Osteoblast (primary cell): ENCODE measurements at regions not wholly inside any gene's neighbourhood (a gene's known extent, or its start where the extent isn't known, plus 50 kb on each side); places are given as distances from the start of the nearest gene placed in this dataset.

Experiments
- DNase-seq: peaks from one replicate; pipeline ENCODE4 v3.0.0; 2011; ENCODE audit warnings: low spot score, mixed read lengths; ENCODE audit not compliant: insufficient read length; ENCODE audit errors: missing footprints
- H2AFZ ChIP-seq: 2 replicates; pipeline ENCODE4 v1.6.0; 2011; ENCODE audit warnings: mild to moderate bottlenecking, low read length
- H3K27ac ChIP-seq: 2 replicates; pipeline ENCODE4 v1.5.1; 2011; ENCODE audit warnings: mild to moderate bottlenecking, low read depth, low read length, moderate library complexity
- H3K27me3 ChIP-seq: 2 replicates; pipeline ENCODE4 v1.6.0; 2012; ENCODE audit warnings: mild to moderate bottlenecking, control low read depth, inconsistent platforms, low read length, moderate library complexity; ENCODE audit not compliant: insufficient read depth
- H3K36me3 ChIP-seq: 2 replicates; pipeline ENCODE4 v1.5.1; 2011; ENCODE audit warnings: mild to moderate bottlenecking, low read length, control low read depth, moderate library complexity; ENCODE audit not compliant: insufficient read depth
- H3K4me1 ChIP-seq: 2 replicates; pipeline ENCODE4 v1.5.1; 2011; ENCODE audit warnings: mild to moderate bottlenecking, low read length, control low read depth, moderate library complexity; ENCODE audit not compliant: insufficient read depth
- H3K4me2 ChIP-seq: 2 replicates; pipeline ENCODE4 v1.6.0; 2011; ENCODE audit warnings: mild to moderate bottlenecking, low read length; ENCODE audit not compliant: insufficient read depth
- H3K4me3 ChIP-seq: fragments of 200-600 bp; sonication (generic); 3 replicates; pipeline ENCODE4 v1.5.1; 2012; ENCODE audit warnings: mild to moderate bottlenecking, low read length, inconsistent platforms; ENCODE audit not compliant: insufficient read depth
- H3K79me2 ChIP-seq: 2 replicates; pipeline ENCODE4 v1.6.0; 2012; ENCODE audit warnings: mild to moderate bottlenecking, low read length, control low read depth, inconsistent platforms; ENCODE audit not compliant: insufficient read depth
- H3K9me3 ChIP-seq: 2 replicates; pipeline ENCODE4 v1.5.1; 2011; ENCODE audit warnings: low read depth, low read length, control low read depth
- H4K20me1 ChIP-seq: 2 replicates; pipeline ENCODE4 v1.6.0; 2012; ENCODE audit warnings: mild to moderate bottlenecking, low read length, control low read depth; ENCODE audit not compliant: insufficient read depth
- CTCF ChIP-seq: IDR thresholded peaks from 2 replicates; pipeline ENCODE4 v1.5.1; 2011; ENCODE audit warnings: mild to moderate bottlenecking, low read depth, low read length, moderate library complexity; ENCODE audit errors: extremely low read depth

- Histone ChIP-seq H3K4me1 (no peaks in the 10 kb centered on the region), H3K4me2 (no peak overlapping the region), H4K20me1 (no peaks in the 10 kb centered on the region), H3K79me2 (no peaks in the 10 kb centered on the region), H3K4me3 (no peak overlapping the region), H3K9me3 (no peaks in the 10 kb centered on the region), H3K27ac (no peak overlapping the region), H3K36me3 (no peaks in the 10 kb centered on the region), H2AFZ (no peak overlapping the region), H3K27me3 (no peaks in the 10 kb centered on the region)
- no peak for TF ChIP-seq CTCF
- no peak for DNase-seq
Observed at GRCh38 chr15:26158176-26158575, 295.0 kb upstream of the ATP10A start.

DNA sequence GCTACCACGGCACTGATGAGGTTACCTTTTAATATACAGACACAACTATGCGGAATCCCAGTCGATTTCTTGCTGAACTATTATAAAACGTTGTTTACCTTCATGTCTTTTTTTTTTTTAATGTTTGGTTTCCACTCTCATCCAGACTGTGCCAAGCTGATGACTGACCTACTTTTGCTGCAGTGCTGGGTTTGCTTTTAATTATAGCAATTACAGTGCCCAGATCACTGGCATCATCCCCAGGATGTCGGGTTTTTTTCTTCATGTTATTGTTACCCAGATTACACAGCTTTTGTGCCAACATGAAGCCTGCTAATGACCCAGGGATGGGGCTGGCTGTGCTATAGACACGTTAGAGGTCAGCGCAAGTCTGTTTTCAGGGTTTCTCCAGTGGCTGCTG, 294.0 kb upstream of the ATP10A start:
- H3K36me3 ChIP-seq: no peaks in the 10 kb centered on the region
- H3K9me3 ChIP-seq: no peaks in the 10 kb centered on the region
- no peaks in the 10 kb centered on the region for H3K27me3 ChIP-seq
- no peaks in the 10 kb centered on the region for H3K79me2 ChIP-seq
- no peaks in the 10 kb centered on the region for H4K20me1 ChIP-seq
- H3K27ac ChIP-seq: no peak overlapping the region
- no peak overlapping the region for H3K4me3 ChIP-seq
- no peak for TF ChIP-seq CTCF
- H3K4me1 ChIP-seq: no peaks in the 10 kb centered on the region
- no peak overlapping the region for H2AFZ ChIP-seq
- DNase-seq: no peak
- H3K4me2 ChIP-seq: no peak overlapping the region

GRCh38 chr15:26156051-26156450, 292.9 kb upstream of the ATP10A start:
- no peaks in the 10 kb centered on the region for H3K36me3 ChIP-seq
- H2AFZ ChIP-seq: no peak overlapping the region
- H3K9me3 ChIP-seq: no peaks in the 10 kb centered on the region
- DNase-seq: no peak
- H3K79me2 ChIP-seq: no peaks in the 10 kb centered on the region
- no peaks in the 10 kb centered on the region for H4K20me1 ChIP-seq
- H3K27ac ChIP-seq: no peak overlapping the region
- TF ChIP-seq CTCF: no peak
- no peak overlapping the region for H3K4me2 ChIP-seq
- H3K4me3 ChIP-seq: no peak overlapping the region
- H3K27me3 ChIP-seq: no peaks in the 10 kb centered on the region
- H3K4me1 ChIP-seq: no peaks in the 10 kb centered on the region

DNA sequence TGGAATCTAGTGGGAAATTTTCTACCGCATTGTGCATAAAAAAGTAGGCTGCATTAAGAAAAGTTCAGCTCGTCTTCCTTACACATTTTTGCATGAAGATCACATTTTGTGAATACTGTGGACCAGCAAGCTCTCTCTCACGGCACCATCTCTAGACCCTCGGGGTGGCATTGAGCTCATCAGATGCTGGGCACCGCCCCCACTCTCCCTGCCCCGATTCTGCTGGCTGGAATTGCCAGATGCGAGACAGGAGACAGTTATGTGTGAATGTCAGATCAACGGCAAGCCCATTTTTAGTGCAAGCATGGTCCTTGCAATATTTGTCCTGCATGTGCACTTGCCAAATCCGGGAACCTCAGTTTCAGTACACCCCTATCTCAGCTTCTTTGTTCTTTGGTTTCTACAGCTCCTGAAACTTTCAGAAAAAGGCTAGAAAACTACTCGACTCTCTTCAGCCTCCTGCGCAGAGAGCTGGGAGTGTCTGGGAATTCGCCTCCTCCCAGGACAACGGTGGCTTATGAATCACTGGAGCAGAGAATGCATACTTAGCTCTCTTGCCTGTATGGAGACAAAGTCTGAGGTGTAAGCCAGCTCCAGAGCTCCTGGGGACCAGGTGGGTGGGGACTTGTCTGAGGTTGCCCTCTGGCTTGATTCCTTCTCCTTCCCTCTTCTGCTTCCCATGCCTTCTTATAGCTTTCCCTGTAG, 285.2 kb upstream of the ATP10A start:
- H3K27ac ChIP-seq: no peak overlapping the region
- H2AFZ ChIP-seq: no peak overlapping the region
- H4K20me1 ChIP-seq: no peaks in the 10 kb centered on the region
- no peaks in the 10 kb centered on the region for H3K9me3 ChIP-seq
- H3K79me2 ChIP-seq: no peaks in the 10 kb centered on the region
- H3K4me2 ChIP-seq: no peak overlapping the region
- TF ChIP-seq CTCF: no peak
- DNase-seq: no peak
- no peaks in the 10 kb centered on the region for H3K36me3 ChIP-seq
- no peaks in the 10 kb centered on the region for H3K27me3 ChIP-seq
- no peak overlapping the region for H3K4me3 ChIP-seq
- H3K4me1 ChIP-seq: no peaks in the 10 kb centered on the region
